K562 (cell line): ENCODE measurements at regions not wholly inside any gene's neighbourhood (a gene's known extent, or its start where the extent isn't known, plus 50 kb on each side); places are given as distances from the start of the nearest gene placed in this dataset.

Source experiments
- EGR1 ChIP-seq: fragments of 450-650 bp; conservative IDR thresholded peaks from 2 replicates; pipeline ENCODE4 v1.6.1; 2017; ENCODE audit warnings: mild to moderate bottlenecking
- EZH2 ChIP-seq: IDR thresholded peaks from 2 replicates; pipeline ENCODE4 v1.6.1; 2012; ENCODE audit warnings: low read depth, mild to moderate bottlenecking, inconsistent platforms, low read length, borderline replicate concordance
- YY1 ChIP-seq, 3 experiments: IDR thresholded peaks; 2 replicates each; pipeline ENCODE4 v1.6.1; 2011; ENCODE audit warnings: low read length in 2 of 3, mild to moderate bottlenecking in 2 of 3, moderate library complexity in 2 of 3, borderline replicate concordance in 1 of 3, control low read depth in 1 of 3, low read depth in 1 of 3; ENCODE audit not compliant: insufficient read depth in 3 of 3, insufficient replicate concordance in 2 of 3, control insufficient read depth in 1 of 3, insufficient read length in 1 of 3; ENCODE audit errors: extremely low read depth in 1 of 3
- ZZZ3 ChIP-seq: fragments of 450-650 bp; IDR thresholded peaks from 2 replicates; pipeline ENCODE4 v1.6.1; 2016; ENCODE audit warnings: antibody characterized with exemption, mild to moderate bottlenecking, moderate library complexity
- TF ChIP-seq, protein P1 (sequence below): fragments of 450-650 bp; IDR thresholded peaks from 2 replicates; pipeline ENCODE4 v1.6.1; 2016; ENCODE audit warnings: missing biosample characterization, missing genetic modification characterization
- TF ChIP-seq, protein P2 (sequence below), 3 experiments: IDR thresholded peaks in 2 of 3; conservative IDR thresholded peaks in 1 of 3; 2 replicates each; pipeline ENCODE4 v1.5.1; 2011 to 2012; ENCODE audit warnings: low read length in 3 of 3, mild to moderate bottlenecking in 3 of 3, control low read depth in 2 of 3, improper control_type of control experiment in 1 of 3, inconsistent platforms in 1 of 3, low read depth in 1 of 3, mixed read lengths in 1 of 3, moderate library complexity in 1 of 3; ENCODE audit not compliant: insufficient read depth in 2 of 3

DNA sequence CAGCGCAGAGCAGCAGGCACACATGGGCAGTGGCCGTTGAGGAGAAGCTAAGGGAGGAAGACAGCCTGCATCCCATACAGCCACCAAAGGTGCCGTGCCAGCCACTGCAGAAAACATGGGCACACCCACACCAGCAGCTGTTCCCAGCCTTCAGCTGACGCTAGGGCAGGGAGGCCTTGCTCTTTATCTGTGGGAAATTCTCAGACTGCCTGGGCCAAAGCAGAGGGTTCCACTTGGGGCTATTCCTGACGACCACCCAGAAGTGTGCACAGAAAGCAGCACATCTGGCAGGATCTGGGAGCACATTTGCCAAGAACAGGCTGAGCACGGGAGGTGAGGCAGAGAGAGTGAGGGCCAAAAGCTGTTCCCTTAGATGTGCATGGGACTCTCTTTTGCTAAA lies 101.3 kb upstream of the SOX11 start:
- no peak for TF ChIP-seq EZH2
- TF ChIP-seq YY1 (IDR thresholded peaks at IDR 0.05; ENCODE audit: borderline replicate concordance in 1 of 3, control insufficient read depth in 1 of 3, extremely low read depth in 1 of 3, insufficient read depth in 3 of 3, insufficient read length in 1 of 3, insufficient replicate concordance in 2 of 3, low read depth in 1 of 3, low read length in 2 of 3): no peak
- TF ChIP-seq, protein P1, sequence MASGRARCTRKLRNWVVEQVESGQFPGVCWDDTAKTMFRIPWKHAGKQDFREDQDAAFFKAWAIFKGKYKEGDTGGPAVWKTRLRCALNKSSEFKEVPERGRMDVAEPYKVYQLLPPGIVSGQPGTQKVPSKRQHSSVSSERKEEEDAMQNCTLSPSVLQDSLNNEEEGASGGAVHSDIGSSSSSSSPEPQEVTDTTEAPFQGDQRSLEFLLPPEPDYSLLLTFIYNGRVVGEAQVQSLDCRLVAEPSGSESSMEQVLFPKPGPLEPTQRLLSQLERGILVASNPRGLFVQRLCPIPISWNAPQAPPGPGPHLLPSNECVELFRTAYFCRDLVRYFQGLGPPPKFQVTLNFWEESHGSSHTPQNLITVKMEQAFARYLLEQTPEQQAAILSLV (tag): no peak
- no peak for TF ChIP-seq ZZZ3
- TF ChIP-seq EGR1: no peak
- TF ChIP-seq, protein P2, sequence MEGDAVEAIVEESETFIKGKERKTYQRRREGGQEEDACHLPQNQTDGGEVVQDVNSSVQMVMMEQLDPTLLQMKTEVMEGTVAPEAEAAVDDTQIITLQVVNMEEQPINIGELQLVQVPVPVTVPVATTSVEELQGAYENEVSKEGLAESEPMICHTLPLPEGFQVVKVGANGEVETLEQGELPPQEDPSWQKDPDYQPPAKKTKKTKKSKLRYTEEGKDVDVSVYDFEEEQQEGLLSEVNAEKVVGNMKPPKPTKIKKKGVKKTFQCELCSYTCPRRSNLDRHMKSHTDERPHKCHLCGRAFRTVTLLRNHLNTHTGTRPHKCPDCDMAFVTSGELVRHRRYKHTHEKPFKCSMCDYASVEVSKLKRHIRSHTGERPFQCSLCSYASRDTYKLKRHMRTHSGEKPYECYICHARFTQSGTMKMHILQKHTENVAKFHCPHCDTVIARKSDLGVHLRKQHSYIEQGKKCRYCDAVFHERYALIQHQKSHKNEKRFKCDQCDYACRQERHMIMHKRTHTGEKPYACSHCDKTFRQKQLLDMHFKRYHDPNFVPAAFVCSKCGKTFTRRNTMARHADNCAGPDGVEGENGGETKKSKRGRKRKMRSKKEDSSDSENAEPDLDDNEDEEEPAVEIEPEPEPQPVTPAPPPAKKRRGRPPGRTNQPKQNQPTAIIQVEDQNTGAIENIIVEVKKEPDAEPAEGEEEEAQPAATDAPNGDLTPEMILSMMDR (IDR thresholded peaks at IDR 0.05 in 2 of 3, conservative IDR thresholded peaks at IDR 0.05 in 1 of 3; ENCODE audit: insufficient read depth in 2 of 3, low read depth in 1 of 3, low read length in 3 of 3): no peak
